A549 (cell line): ENCODE measurements at regions not wholly inside any gene's neighbourhood (a gene's known extent, or its start where the extent isn't known, plus 50 kb on each side); places are given as distances from the start of the nearest gene placed in this dataset.
A peak's percentile ranks its signal among the peaks of the same experiment; 100 is the strongest.

ENCODE experiments used
- ATAC-seq, 2 experiments: fragments of 200-7000 bp in 1 of 2; fragments of >200 bp in 1 of 2; cut with Nextera tagmentation in 1 of 2; cut with Tn5 transposase in 1 of 2; 3 replicates each; pipeline versions ENCODE4 v1.8.0 to v1.9.1; 2018 to 2020; ENCODE audit warnings: mild to moderate bottlenecking in 1 of 2, moderate library complexity in 1 of 2
- CTCF ChIA-PET: fragments of 300-600 bp; sonication (Branson Sonifier 250); formaldehyde crosslinking; extraction: SDS; loops from one replicate; lab custom pipeline; 2021; ENCODE audit warnings: antibody characterized with exemption, inconsistent platforms; lab: Yijun Ruan, JAX
- POLR2A ChIA-PET: fragments of 350-600 bp; formaldehyde crosslinking; extraction: SDS; loops from one replicate; lab custom pipeline; 2021; ENCODE audit warnings: antibody characterized with exemption, inconsistent platforms; lab: Yijun Ruan, JAX
- DNase-seq, 2 experiments: peaks; one replicate each; pipeline versions ENCODE4 v3.0.0 to v3.0.0-alpha.2; 2011 to 2016; ENCODE audit warnings: low read depth in 1 of 2, low spot score in 1 of 2
- FAIRE-seq: peaks from 2 replicates; lab custom pipeline; 2011; peaks lifted over from hg19 to GRCh38; lab: Jason Lieb, UNC
- H3K27ac ChIP-seq, 2 experiments: fragments of >200 bp; sonication (Bioruptor Twin); formaldehyde crosslinking; 3 replicates each; pipeline ENCODE4 v1.5.1; 2016 to 2017
- H3K4me1 ChIP-seq: fragments of >200 bp; sonication (Bioruptor Twin); formaldehyde crosslinking; 3 replicates; pipeline ENCODE4 v1.6.1; 2016
- H3K4me2 ChIP-seq: fragments of >200 bp; sonication (Bioruptor Twin); formaldehyde crosslinking; 3 replicates; pipeline ENCODE4 v1.6.1; 2016
- H3K4me3 ChIP-seq: fragments of >200 bp; sonication (Bioruptor Twin); formaldehyde crosslinking; 3 replicates; pipeline ENCODE4 v1.5.1; 2016
- H3K9me3 ChIP-seq: fragments of >200 bp; sonication (Bioruptor Twin); formaldehyde crosslinking; 3 replicates; pipeline ENCODE4 v1.6.1; 2016
- BHLHE40 ChIP-seq: IDR thresholded peaks from 2 replicates; pipeline ENCODE4 v1.6.1; 2012; ENCODE audit warnings: low read depth, low read length, inconsistent platforms
- CBX2 ChIP-seq: fragments of 200-600 bp; sonication (generic); IDR thresholded peaks from 2 replicates; pipeline ENCODE4 v1.6.1; 2016; ENCODE audit warnings: low read depth, mild to moderate bottlenecking, borderline replicate concordance
- CHD2 ChIP-seq: fragments of 150-350 bp; IDR thresholded peaks from 2 replicates; pipeline ENCODE4 v1.6.1; 2014; ENCODE audit warnings: low read length; ENCODE audit not compliant: partially characterized antibody
- CHD4 ChIP-seq: fragments of 200-600 bp; sonication (generic); IDR thresholded peaks from 2 replicates; pipeline ENCODE4 v1.6.1; 2016; ENCODE audit warnings: antibody characterized with exemption, mild to moderate bottlenecking, borderline replicate concordance
- E2F6 ChIP-seq: IDR thresholded peaks from 2 replicates; pipeline ENCODE4 v1.6.1; 2012; ENCODE audit warnings: low read depth, borderline replicate concordance
- ELK1 ChIP-seq: fragments of 150-350 bp; IDR thresholded peaks from 2 replicates; pipeline ENCODE4 v1.6.1; 2014; ENCODE audit warnings: low read depth, mild to moderate bottlenecking, low read length
- EP300 ChIP-seq, 2 experiments: fragments of >200 bp; sonication (Bioruptor Twin); formaldehyde crosslinking; IDR thresholded peaks; 2 replicates in 1 of 2; 3 replicates in 1 of 2; pipeline ENCODE4 v1.6.1; 2016 to 2017
- ESRRA ChIP-seq: fragments of 150-350 bp; IDR thresholded peaks from 2 replicates; pipeline ENCODE4 v1.6.1; 2014; ENCODE audit warnings: mild to moderate bottlenecking, low read length, borderline replicate concordance
- FOSB ChIP-seq: fragments of 250-450 bp; sonication (Bioruptor Pico); IDR thresholded peaks from 2 replicates; pipeline ENCODE4 v1.5.0; 2020; ENCODE audit warnings: mild to moderate bottlenecking, moderate library complexity
- FOSL2 ChIP-seq, 2 experiments: fragments of 450-650 bp in 1 of 2; fragments of >200 bp in 1 of 2; sonication (Bioruptor Twin) in 1 of 2; formaldehyde crosslinking; IDR thresholded peaks; 2 replicates each; pipeline versions ENCODE4 v1.5.0 to v1.6.1; 2016 to 2020; ENCODE audit warnings: mild to moderate bottlenecking in 1 of 2, moderate library complexity in 1 of 2
- FOXS1 ChIP-seq: fragments of 250-450 bp; sonication (Bioruptor Pico); IDR thresholded peaks from 2 replicates; pipeline ENCODE4 v1.5.0; 2020; ENCODE audit warnings: mild to moderate bottlenecking, moderate library complexity
- HDAC2 ChIP-seq: fragments of 200-600 bp; sonication (generic); IDR thresholded peaks from 2 replicates; pipeline ENCODE4 v1.6.1; 2016
- HOXB13 ChIP-seq: fragments of 250-450 bp; sonication (Bioruptor Pico); IDR thresholded peaks from 2 replicates; pipeline ENCODE4 v1.5.0; 2020; ENCODE audit warnings: low read depth, mild to moderate bottlenecking, moderate library complexity
- HOXB5 ChIP-seq: fragments of 250-450 bp; sonication (Bioruptor Pico); IDR thresholded peaks from 2 replicates; pipeline ENCODE4 v1.5.0; 2020; ENCODE audit warnings: mild to moderate bottlenecking, moderate library complexity
- KDM1A ChIP-seq: fragments of 200-600 bp; sonication (generic); IDR thresholded peaks from 2 replicates; pipeline ENCODE4 v1.6.1; 2016; ENCODE audit warnings: low read depth, mild to moderate bottlenecking
- MAX ChIP-seq: IDR thresholded peaks from 2 replicates; pipeline ENCODE4 v1.6.1; 2012
- MAZ ChIP-seq: fragments of 150-350 bp; IDR thresholded peaks from 2 replicates; pipeline ENCODE4 v1.6.1; 2014; ENCODE audit warnings: antibody characterized with exemption, low read depth, low read length, borderline replicate concordance
- NPAS2 ChIP-seq: fragments of 250-450 bp; sonication (Bioruptor Pico); IDR thresholded peaks from 2 replicates; pipeline ENCODE4 v1.8.0; 2022; ENCODE audit warnings: mild to moderate bottlenecking, moderate library complexity, borderline replicate concordance
- NR3C1 ChIP-seq: fragments of >200 bp; sonication (Bioruptor Twin); formaldehyde crosslinking; IDR thresholded peaks from 3 replicates; pipeline ENCODE4 v1.6.1; 2017
- PHF8 ChIP-seq: fragments of 200-600 bp; sonication (generic); IDR thresholded peaks from 2 replicates; pipeline ENCODE4 v1.6.1; 2016; ENCODE audit warnings: low read depth, mild to moderate bottlenecking, antibody characterized with exemption, moderate library complexity, borderline replicate concordance
- POLR2A ChIP-seq: IDR thresholded peaks from 2 replicates; pipeline ENCODE4 v1.6.1; 2012; ENCODE audit warnings: mild to moderate bottlenecking, low read length
- RAD21 ChIP-seq, 2 experiments: fragments of >200 bp in 1 of 2; sonication (Bioruptor Twin) in 1 of 2; formaldehyde crosslinking in 1 of 2; IDR thresholded peaks in 1 of 2; conservative IDR thresholded peaks in 1 of 2; 2 replicates in 1 of 2; 3 replicates in 1 of 2; pipeline ENCODE4 v1.6.1; 2012 to 2018; ENCODE audit warnings: inconsistent platforms in 1 of 2
- RARB ChIP-seq: fragments of 250-450 bp; sonication (Bioruptor Pico); IDR thresholded peaks from 2 replicates; pipeline ENCODE4 v1.8.0; 2021; ENCODE audit warnings: mild to moderate bottlenecking, moderate library complexity
- RCOR1 ChIP-seq: fragments of 150-350 bp; IDR thresholded peaks from 2 replicates; pipeline ENCODE4 v1.6.1; 2014; ENCODE audit warnings: antibody characterized with exemption, low read length, low read depth
- SMC3 ChIP-seq: fragments of >200 bp; sonication (Bioruptor Twin); formaldehyde crosslinking; IDR thresholded peaks from 3 replicates; pipeline ENCODE4 v1.6.1; 2018; ENCODE audit warnings: inconsistent platforms
- SREBF2 ChIP-seq: fragments of 450-650 bp; IDR thresholded peaks from 2 replicates; pipeline ENCODE4 v1.6.1; 2014; ENCODE audit warnings: mild to moderate bottlenecking, moderate library complexity
- TFCP2L1 ChIP-seq: fragments of 250-450 bp; sonication (Bioruptor Pico); IDR thresholded peaks from 2 replicates; pipeline ENCODE4 v1.5.0; 2021; ENCODE audit warnings: mild to moderate bottlenecking
- ZC3H11A ChIP-seq: fragments of 450-650 bp; IDR thresholded peaks from 2 replicates; pipeline ENCODE4 v1.6.1; 2014; ENCODE audit warnings: antibody characterized with exemption, mild to moderate bottlenecking
- ZFP36 ChIP-seq: fragments of 450-650 bp; IDR thresholded peaks from 2 replicates; pipeline ENCODE4 v1.6.1; 2014; ENCODE audit warnings: borderline replicate concordance; ENCODE audit not compliant: partially characterized antibody
- ZNF302 ChIP-seq: fragments of 250-450 bp; sonication (Bioruptor Pico); IDR thresholded peaks from 2 replicates; pipeline ENCODE4 v1.9.0; 2021; ENCODE audit warnings: inconsistent platforms, mild to moderate bottlenecking, moderate library complexity
- ZSCAN20 ChIP-seq: fragments of 250-450 bp; sonication (Bioruptor Pico); IDR thresholded peaks from 2 replicates; pipeline ENCODE4 v1.8.0; 2022; ENCODE audit warnings: mild to moderate bottlenecking, moderate library complexity
- WGBS: methylation state at CpG from one replicate; pipeline ENCODE4 v1.1.6; 2017; ENCODE audit errors: missing lambda C conversion rate; 5-methylcytosine and 5-hydroxymethylcytosine counted together
- TF ChIP-seq, protein P1 (sequence below): fragments of 450-650 bp; IDR thresholded peaks from 2 replicates; pipeline ENCODE4 v1.6.1; 2014; ENCODE audit warnings: antibody characterized with exemption

DNA sequence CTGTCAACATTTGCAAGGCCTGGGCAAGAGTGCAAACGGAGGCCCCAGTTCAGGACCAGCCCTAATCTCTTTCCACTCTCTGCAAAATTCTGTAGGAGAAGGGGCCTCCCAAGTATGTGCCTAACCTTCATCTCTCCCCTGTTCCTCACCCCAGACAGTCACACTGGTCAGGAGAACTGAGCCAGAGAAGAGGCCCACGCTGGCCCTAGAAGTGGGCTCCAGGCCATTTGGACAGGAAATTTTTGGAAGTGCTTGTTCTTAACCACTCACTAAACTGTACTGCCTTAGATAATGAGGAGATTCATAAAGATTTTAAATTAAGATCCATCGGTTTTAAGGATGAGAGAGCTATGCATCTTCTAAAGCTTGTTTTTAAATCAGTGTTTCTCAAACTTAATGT, 129.7 kb upstream of the ADGRL2 start (continued):
- TF ChIP-seq FOSB (no peak), HOXB13 (no peak)

DNA sequence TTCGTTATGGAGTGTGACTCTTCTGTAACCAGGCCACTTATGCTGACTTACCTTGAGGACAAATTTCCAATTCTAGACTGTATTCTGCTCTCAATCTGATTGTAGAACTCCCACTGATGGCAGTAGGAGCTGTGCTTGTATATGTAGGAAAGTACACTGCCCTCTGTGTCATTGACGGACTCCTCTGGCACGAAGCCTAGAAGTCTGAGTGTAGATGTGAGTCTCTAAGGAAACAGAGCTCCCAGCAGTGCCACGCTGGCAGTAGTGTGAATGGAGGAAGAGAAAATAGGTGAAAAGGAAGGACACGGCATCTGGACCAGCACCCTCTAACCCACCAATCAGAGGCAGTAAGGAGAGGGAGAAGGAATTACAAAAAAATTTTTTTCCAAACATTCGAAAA, 130.4 kb upstream of the ADGRL2 start:
- DNase-seq, result peak; percentile 7 to 56
- 28% methylated on average over 6 of the region's 6 CpGs for WGBS
- TF ChIP-seq MAZ (no peak), PHF8 (no peak), MAX (no peak), ESRRA (no peak), FOXS1 (CRISPR knock-in tag) (no peak), E2F6 (no peak), KDM1A (no peak), RCOR1 (no peak), HOXB5 (CRISPR knock-in tag) (no peak), ZC3H11A (no peak), CHD4 (no peak), NPAS2 (CRISPR knock-in tag) (no peak), CBX2 (no peak)
- TF ChIP-seq, all 56 proteins: peak for 0
- H3K4me3 ChIP-seq, result no peak overlapping the region
- ChIA-PET CTCF (interaction anchor here (0.9 kb wide), 1 partner anchor 45 kb away, joined by 3 read pairs; no protein-coding TSS in a partner anchor), POLR2A (no interaction called here)
- H3K9me3 ChIP-seq, result no peaks in the 10 kb centered on the region
- ATAC-seq, result peak; percentile 88 to 97
- peak overlapping the region; percentile 11; the same call in 1 of the 3 replicates for H3K4me2 ChIP-seq
- peaks cover 5% of the 10 kb centered on the region; the same call in 2 of the 3 replicates for H3K4me1 ChIP-seq
- FAIRE-seq, result no peak
- peak overlapping the region in 1 of 2 experiments; percentile 32; a peak in 2 of 6 replicates for H3K27ac ChIP-seq

DNA sequence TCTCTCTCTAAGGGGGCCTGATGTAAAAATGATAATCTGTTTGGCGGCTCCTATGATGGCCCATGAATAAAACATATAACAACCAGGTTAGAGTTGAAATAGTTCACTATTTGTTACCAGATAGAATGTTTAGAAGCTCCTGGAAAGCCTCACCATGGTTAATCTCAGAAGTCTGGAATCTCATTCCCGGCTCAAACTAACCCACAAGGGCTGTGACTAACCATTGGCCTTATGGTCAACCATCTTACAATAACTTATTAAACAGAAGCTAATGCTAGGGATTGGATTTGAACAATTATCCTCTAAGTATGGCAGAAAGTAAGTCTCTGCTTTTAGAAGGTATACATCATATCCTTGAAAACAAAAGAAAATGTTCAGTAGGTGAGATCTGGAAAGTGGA, 134.1 kb upstream of the ADGRL2 start:
- DNase-seq (no peak), ATAC-seq (no peak), FAIRE-seq (no peak)
- TF ChIP-seq CHD2 (no peak), CBX2 (no peak), ZNF302 (CRISPR knock-in tag) (no peak), ELK1 (no peak), MAX (no peak), RARB (no peak), TFCP2L1 (no peak), EP300 (IDR thresholded peaks at IDR 0.05) (no peak), NR3C1 (no peak)
- no peaks in the 10 kb centered on the region for H3K9me3 ChIP-seq
- H3K4me2 ChIP-seq, result no peak overlapping the region
- H3K27ac ChIP-seq, result no peak overlapping the region
- peaks cover 5% of the 10 kb centered on the region; the same call in 2 of the 3 replicates for H3K4me1 ChIP-seq
- WGBS, result 89% methylated on average over 2 of the region's 2 CpGs
- ChIA-PET CTCF (no interaction called here), POLR2A (no interaction called here)
- no peak overlapping the region for H3K4me3 ChIP-seq

- Histone ChIP-seq H3K4me3 (no peak overlapping the region), H3K4me1 (no peaks in the 10 kb centered on the region), H3K9me3 (no peaks in the 10 kb centered on the region), H3K27ac (no peak overlapping the region), H3K4me2 (no peak overlapping the region)
- no peak for TF ChIP-seq MAZ
- TF ChIP-seq SREBF2, result no peak
- TF ChIP-seq, protein P1, sequence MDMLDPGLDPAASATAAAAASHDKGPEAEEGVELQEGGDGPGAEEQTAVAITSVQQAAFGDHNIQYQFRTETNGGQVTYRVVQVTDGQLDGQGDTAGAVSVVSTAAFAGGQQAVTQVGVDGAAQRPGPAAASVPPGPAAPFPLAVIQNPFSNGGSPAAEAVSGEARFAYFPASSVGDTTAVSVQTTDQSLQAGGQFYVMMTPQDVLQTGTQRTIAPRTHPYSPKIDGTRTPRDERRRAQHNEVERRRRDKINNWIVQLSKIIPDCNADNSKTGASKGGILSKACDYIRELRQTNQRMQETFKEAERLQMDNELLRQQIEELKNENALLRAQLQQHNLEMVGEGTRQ, result no peak
- no peak for TF ChIP-seq FOXS1 (CRISPR knock-in tag)
- TF ChIP-seq SMC3, result no peak
- no peak for TF ChIP-seq ZFP36
- no peak for TF ChIP-seq ZSCAN20
- TF ChIP-seq BHLHE40, result no peak
- no peak for TF ChIP-seq CBX2
- no peak for TF ChIP-seq HDAC2
- TF ChIP-seq ESRRA, result no peak
- TF ChIP-seq RAD21 (conservative IDR thresholded peaks at IDR 0.05 in 1 of 2, IDR thresholded peaks at IDR 0.05 in 1 of 2), result no peak
- TF ChIP-seq POLR2A, result no peak
- TF ChIP-seq FOSL2 (IDR thresholded peaks at IDR 0.05), result no peak
- TF ChIP-seq FOSL2 (CRISPR knock-in tag; IDR thresholded peaks at IDR 0.05), result no peak
- TF ChIP-seq TFCP2L1, result no peak
- no peak for TF ChIP-seq KDM1A
- ATAC-seq (no peak), FAIRE-seq (no peak), DNase-seq (no peak)
- ChIA-PET CTCF (no interaction called here), POLR2A (no interaction called here)
- 31% methylated on average over 1 of the region's 1 CpG for WGBS
These were observed 136.4 kb upstream of the ADGRL2 start for GRCh38 chr1:81664341-81664740.
